Trophoblast cell (in vitro differentiated cells and primary cell): ENCODE measurements at regions not wholly inside any gene's neighbourhood (a gene's known extent, or its start where the extent isn't known, plus 50 kb on each side); places are given as distances from the start of the nearest gene placed in this dataset.

ENCODE experiments used
- DNase-seq, 2 donors: peaks; one replicate each; pipeline ENCODE4 v3.0.0-alpha.2; 2016
- H2AFZ ChIP-seq: 2 replicates; pipeline ENCODE4 v1.6.1; 2013; ENCODE audit warnings: low read length, moderate library complexity, mild to moderate bottlenecking; ENCODE audit not compliant: insufficient read depth, poor library complexity
- H2AK5ac ChIP-seq: 2 replicates; pipeline ENCODE4 v1.6.1; 2013; ENCODE audit warnings: mild to moderate bottlenecking, low read length
- H2BK120ac ChIP-seq: 2 replicates; pipeline ENCODE4 v1.6.1; 2013; ENCODE audit warnings: low read length, mild to moderate bottlenecking, moderate library complexity; ENCODE audit not compliant: insufficient read depth, poor library complexity
- H2BK12ac ChIP-seq: 2 replicates; pipeline ENCODE4 v1.6.1; 2013; ENCODE audit warnings: mild to moderate bottlenecking, low read length, moderate library complexity
- H2BK5ac ChIP-seq: 2 replicates; pipeline ENCODE4 v1.6.1; 2013; ENCODE audit warnings: low read length, low read depth, moderate library complexity, mild to moderate bottlenecking; ENCODE audit not compliant: poor library complexity
- H3K14ac ChIP-seq: 2 replicates; pipeline ENCODE4 v1.6.1; 2013; ENCODE audit warnings: mild to moderate bottlenecking, low read length
- H3K18ac ChIP-seq: 2 replicates; pipeline ENCODE4 v1.6.1; 2013; ENCODE audit warnings: mild to moderate bottlenecking, low read length
- H3K23ac ChIP-seq: 2 replicates; pipeline ENCODE4 v1.6.1; 2013; ENCODE audit warnings: low read length
- H3K27ac ChIP-seq: 2 replicates; pipeline ENCODE4 v1.5.1; 2013; ENCODE audit warnings: low read depth, mild to moderate bottlenecking, inconsistent platforms, low read length, moderate library complexity
- H3K27me3 ChIP-seq: 2 replicates; pipeline ENCODE4 v1.6.1; 2013; ENCODE audit warnings: inconsistent platforms, mild to moderate bottlenecking, low read length, moderate library complexity; ENCODE audit not compliant: insufficient read depth
- H3K36me3 ChIP-seq, 2 experiments: 1 replicate in 1 of 2; 2 replicates in 1 of 2; pipeline ENCODE4 v1.6.1; 2013; ENCODE audit warnings: low read length in 2 of 2, mild to moderate bottlenecking in 2 of 2, moderate library complexity in 1 of 2; ENCODE audit not compliant: insufficient read depth in 2 of 2, control insufficient read depth in 1 of 2
- H3K4ac ChIP-seq: 2 replicates; pipeline ENCODE4 v1.6.1; 2013; ENCODE audit warnings: low read depth, mild to moderate bottlenecking, low read length, moderate library complexity
- H3K4me1 ChIP-seq, 2 experiments: 1 replicate in 1 of 2; 2 replicates in 1 of 2; pipeline ENCODE4 v1.6.1; 2013; ENCODE audit warnings: low read length in 2 of 2, mild to moderate bottlenecking in 2 of 2, moderate library complexity in 1 of 2; ENCODE audit not compliant: insufficient read depth in 2 of 2, control insufficient read depth in 1 of 2
- H3K4me2 ChIP-seq: 2 replicates; pipeline ENCODE4 v1.6.1; 2013; ENCODE audit warnings: inconsistent platforms, mild to moderate bottlenecking, low read length, moderate library complexity
- H3K4me3 ChIP-seq: 2 replicates; pipeline ENCODE4 v1.5.1; 2013; ENCODE audit warnings: mild to moderate bottlenecking, low read depth, low read length, inconsistent platforms
- H3K79me1 ChIP-seq: one replicate; pipeline ENCODE4 v1.6.1; 2013; ENCODE audit warnings: low read length
- H3K79me2 ChIP-seq: 2 replicates; pipeline ENCODE4 v1.6.1; 2013; ENCODE audit warnings: low read length, mild to moderate bottlenecking; ENCODE audit not compliant: control insufficient read depth, insufficient read depth, poor library complexity
- H3K9ac ChIP-seq: 2 replicates; pipeline ENCODE4 v1.6.1; 2013; ENCODE audit warnings: mild to moderate bottlenecking, low read length
- H3K9me3 ChIP-seq: 2 replicates; pipeline ENCODE4 v1.6.1; 2013; ENCODE audit warnings: low read depth, mild to moderate bottlenecking, control low read depth, inconsistent platforms, low read length; ENCODE audit not compliant: insufficient read depth
- H4K12ac ChIP-seq: 2 replicates; pipeline ENCODE4 v1.6.1; 2013; ENCODE audit warnings: low read depth, mild to moderate bottlenecking, low read length, moderate library complexity
- H4K8ac ChIP-seq: 2 replicates; pipeline ENCODE4 v1.6.1; 2013; ENCODE audit warnings: low read depth, mild to moderate bottlenecking, low read length, moderate library complexity
- H4K91ac ChIP-seq: one replicate; pipeline ENCODE4 v1.6.1; 2013; ENCODE audit warnings: low read depth, mild to moderate bottlenecking, low read length, moderate library complexity
- WGBS: extraction: QIAGEN DNeasy Blood & Tissue Kit; methylation state at CpG from one replicate; pipeline ENCODE4 v1.1.7; 2013; ENCODE audit warnings: missing lambda C conversion rate; ENCODE audit not compliant: insufficient read length, insufficient coverage; ENCODE audit errors: extremely low coverage; 5-methylcytosine and 5-hydroxymethylcytosine counted together

GRCh38 chr7:117941138-117941810 is 68.0 kb upstream of the CTTNBP2 start:
- Histone ChIP-seq H2BK5ac (no peak overlapping the region), H2BK12ac (no peak overlapping the region), H3K23ac (no peak overlapping the region), H2AK5ac (no peak overlapping the region), H3K18ac (no peak overlapping the region), H2AFZ (no peak overlapping the region), H2BK120ac (no peak overlapping the region), H3K4me3 (no peak overlapping the region), H3K14ac (no peak overlapping the region), H3K36me3 (no peaks in the 10 kb centered on the region), H3K79me1 (no peaks in the 10 kb centered on the region), H3K9ac (no peak overlapping the region), H3K4ac (no peak overlapping the region), H3K79me2 (no peaks in the 10 kb centered on the region), H3K27ac (no peak overlapping the region), H3K4me1 (peaks cover 0 to under 1% of the 10 kb centered on the region in 2 experiments), H3K4me2 (no peak overlapping the region), H3K27me3 (no peaks in the 10 kb centered on the region), H4K91ac (no peak overlapping the region), H4K12ac (no peak overlapping the region), H4K8ac (no peak overlapping the region), H3K9me3 (no peaks in the 10 kb centered on the region)
- WGBS, result no CpG with 5 or more reads among the region's 4 CpGs
- DNase-seq, result peak; percentile 4 to 56

GRCh38 chr7:117942780-117943179 is 69.5 kb upstream of the CTTNBP2 start:
- Histone ChIP-seq H3K79me1 (no peaks in the 10 kb centered on the region), H3K23ac (no peak overlapping the region), H3K4me3 (no peak overlapping the region), H3K9me3 (no peaks in the 10 kb centered on the region), H3K4me2 (no peak overlapping the region), H3K4me1 (peaks cover 0 to 3% of the 10 kb centered on the region in 2 experiments), H2BK12ac (no peak overlapping the region), H4K12ac (no peak overlapping the region), H3K4ac (no peak overlapping the region), H3K18ac (no peak overlapping the region), H3K27me3 (no peaks in the 10 kb centered on the region), H3K27ac (no peak overlapping the region), H3K14ac (no peak overlapping the region), H3K36me3 (no peaks in the 10 kb centered on the region), H2AFZ (no peak overlapping the region), H4K8ac (no peak overlapping the region), H3K79me2 (no peaks in the 10 kb centered on the region), H2BK5ac (no peak overlapping the region), H4K91ac (no peak overlapping the region), H3K9ac (no peak overlapping the region), H2BK120ac (no peak overlapping the region), H2AK5ac (no peak overlapping the region)
- WGBS, result no CpG with 5 or more reads among the region's 1 CpG
- no peak for DNase-seq

GRCh38 chr7:117944886-117945285 is 71.6 kb upstream of the CTTNBP2 start:
- H3K4me2 ChIP-seq, result no peak overlapping the region
- H4K91ac ChIP-seq, result no peak overlapping the region
- H3K9ac ChIP-seq, result no peak overlapping the region
- H3K9me3 ChIP-seq, result no peaks in the 10 kb centered on the region
- no peak overlapping the region for H4K12ac ChIP-seq
- H3K18ac ChIP-seq, result no peak overlapping the region
- H2BK5ac ChIP-seq, result no peak overlapping the region
- H2AFZ ChIP-seq, result no peak overlapping the region
- no peak overlapping the region for H3K4me3 ChIP-seq
- no peak overlapping the region for H4K8ac ChIP-seq
- H3K27ac ChIP-seq, result no peak overlapping the region
- H3K14ac ChIP-seq, result no peak overlapping the region
- H3K79me2 ChIP-seq, result no peaks in the 10 kb centered on the region
- no CpG with 5 or more reads among the region's 1 CpG for WGBS
- no peak overlapping the region for H3K23ac ChIP-seq
- H2AK5ac ChIP-seq, result no peak overlapping the region
- no peak overlapping the region for H3K4ac ChIP-seq
- H3K79me1 ChIP-seq, result no peaks in the 10 kb centered on the region
- H3K27me3 ChIP-seq, result no peaks in the 10 kb centered on the region
- DNase-seq, result no peak
- H2BK12ac ChIP-seq, result no peak overlapping the region
- H3K4me1 ChIP-seq, result peaks cover 0 to 3% of the 10 kb centered on the region in 2 experiments
- H2BK120ac ChIP-seq, result no peak overlapping the region
- no peaks in the 10 kb centered on the region for H3K36me3 ChIP-seq

GRCh38 chr7:117946151-117946633 is 73.0 kb upstream of the CTTNBP2 start:
- no peak overlapping the region for H3K18ac ChIP-seq
- no peaks in the 10 kb centered on the region for H3K9me3 ChIP-seq
- H2BK5ac ChIP-seq, result no peak overlapping the region
- no peak overlapping the region for H4K91ac ChIP-seq
- no peak for DNase-seq
- H3K23ac ChIP-seq, result no peak overlapping the region
- no peaks in the 10 kb centered on the region for H3K79me1 ChIP-seq
- H3K4me1 ChIP-seq, result peaks cover 0 to 3% of the 10 kb centered on the region in 2 experiments
- no peak overlapping the region for H3K4me2 ChIP-seq
- no peaks in the 10 kb centered on the region for H3K79me2 ChIP-seq
- no peak overlapping the region for H3K14ac ChIP-seq
- no peak overlapping the region for H4K8ac ChIP-seq
- no peaks in the 10 kb centered on the region for H3K27me3 ChIP-seq
- no peak overlapping the region for H2BK120ac ChIP-seq
- no peak overlapping the region for H2AFZ ChIP-seq
- no peak overlapping the region for H2AK5ac ChIP-seq
- no peaks in the 10 kb centered on the region for H3K36me3 ChIP-seq
- H3K9ac ChIP-seq, result no peak overlapping the region
- no peak overlapping the region for H3K4ac ChIP-seq
- no peak overlapping the region for H2BK12ac ChIP-seq
- no peak overlapping the region for H3K27ac ChIP-seq
- H4K12ac ChIP-seq, result no peak overlapping the region
- WGBS, result no CpG with 5 or more reads among the region's 2 CpGs
- H3K4me3 ChIP-seq, result no peak overlapping the region
